CD4-positive, alpha-beta T cell treated with Interferon gamma for 1 hour (primary cell): ENCODE measurements at regions not wholly inside any gene's neighbourhood (a gene's known extent, or its start where the extent isn't known, plus 50 kb on each side); places are given as distances from the start of the nearest gene placed in this dataset.
A peak's percentile ranks its signal among the peaks of the same experiment; 100 is the strongest.

ENCODE experiments used
- DNase-seq: peaks from one replicate; pipeline ENCODE4 v3.0.0-alpha.2; 2020

DNA sequence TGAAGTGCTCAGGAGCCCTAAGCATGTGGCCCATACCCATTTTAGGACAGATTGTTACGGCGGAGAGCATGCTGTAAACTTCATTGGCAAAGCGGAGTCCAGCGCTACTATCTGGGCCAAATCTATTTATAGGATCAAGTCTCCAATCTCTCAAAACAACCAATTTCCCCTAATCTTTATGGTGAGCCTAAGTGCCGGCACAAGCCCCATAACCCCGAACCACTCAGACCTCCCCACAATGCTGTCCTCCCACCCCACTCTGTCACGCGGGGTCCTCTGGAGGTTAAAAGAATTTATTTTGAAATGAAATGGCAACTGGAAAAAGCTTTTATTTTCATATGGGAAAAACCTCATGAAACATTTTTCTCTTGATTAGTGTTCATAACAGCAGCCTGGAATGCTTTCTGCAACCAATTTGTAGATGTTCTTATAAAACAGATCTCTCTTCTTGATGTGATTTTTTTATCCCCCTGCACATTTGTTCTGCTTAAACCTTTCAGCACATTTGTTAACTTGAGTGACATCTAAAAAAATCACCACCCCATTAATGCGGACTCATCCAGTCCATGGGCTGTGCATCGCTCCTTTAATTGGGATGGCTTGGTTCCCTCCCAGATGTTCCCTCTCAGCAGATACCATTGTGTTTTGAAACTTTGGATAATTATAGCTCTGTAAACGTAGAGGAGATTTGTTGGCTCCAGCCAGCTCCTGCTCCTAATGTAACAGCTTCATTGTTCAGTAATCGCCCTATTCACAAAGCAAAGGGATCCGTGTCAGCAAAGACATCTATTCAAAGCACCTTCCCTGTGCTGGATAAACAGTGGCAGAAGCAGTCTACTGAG lies 323.6 kb downstream of the CD83 start:
- no peak for DNase-seq

DNA sequence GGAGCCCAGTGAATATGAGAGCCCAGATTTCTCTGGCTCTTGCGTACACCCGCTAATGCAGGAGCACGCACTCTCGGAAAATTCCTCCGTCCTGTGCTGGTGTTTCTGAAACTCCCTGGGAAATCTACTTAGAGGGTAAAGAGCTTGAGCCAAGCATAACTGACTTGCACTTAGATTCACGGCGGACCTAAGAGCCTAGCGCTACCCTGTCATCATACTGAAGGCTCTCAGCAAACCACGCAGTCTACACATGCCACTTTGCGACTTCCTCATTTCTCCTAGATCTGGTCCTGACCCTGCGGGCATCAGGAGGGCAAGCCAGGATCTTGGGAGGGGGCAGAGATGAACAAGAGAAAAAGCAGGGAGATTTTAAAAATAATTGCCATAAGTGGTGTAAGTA lies 324.7 kb downstream of the CD83 start:
- DNase-seq, result no peak

DNA sequence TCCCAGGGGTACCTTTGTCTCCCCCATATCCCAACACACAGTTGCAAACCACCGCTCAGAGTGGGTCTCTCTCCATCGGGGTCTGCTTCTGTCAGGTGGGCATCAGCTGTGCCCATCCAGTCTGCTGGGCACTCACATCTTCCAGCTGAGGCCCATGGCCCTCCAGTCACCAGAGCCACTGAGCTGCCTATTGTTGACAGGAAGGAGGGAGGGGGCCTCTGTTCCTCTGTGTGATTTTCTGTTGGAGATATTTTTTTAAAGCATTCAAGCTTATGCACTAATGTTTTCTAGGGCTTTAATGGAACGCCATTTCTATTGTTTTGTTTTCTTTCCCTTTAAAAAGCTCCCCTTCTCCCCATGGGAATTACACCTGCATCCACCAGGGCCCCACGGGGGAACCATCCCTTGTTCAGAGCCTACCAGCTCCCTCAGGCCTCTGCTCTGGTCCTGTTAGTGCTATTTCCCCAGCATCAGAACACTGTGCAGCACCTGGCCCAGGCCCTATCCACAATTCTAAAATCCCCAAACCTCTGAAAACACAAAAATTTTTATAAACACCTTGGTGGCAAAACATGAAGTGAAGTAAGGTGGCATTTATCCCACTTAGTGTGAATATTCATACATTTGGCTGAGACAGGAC lies 326.2 kb downstream of the CD83 start:
- DNase-seq, result no peak

DNA sequence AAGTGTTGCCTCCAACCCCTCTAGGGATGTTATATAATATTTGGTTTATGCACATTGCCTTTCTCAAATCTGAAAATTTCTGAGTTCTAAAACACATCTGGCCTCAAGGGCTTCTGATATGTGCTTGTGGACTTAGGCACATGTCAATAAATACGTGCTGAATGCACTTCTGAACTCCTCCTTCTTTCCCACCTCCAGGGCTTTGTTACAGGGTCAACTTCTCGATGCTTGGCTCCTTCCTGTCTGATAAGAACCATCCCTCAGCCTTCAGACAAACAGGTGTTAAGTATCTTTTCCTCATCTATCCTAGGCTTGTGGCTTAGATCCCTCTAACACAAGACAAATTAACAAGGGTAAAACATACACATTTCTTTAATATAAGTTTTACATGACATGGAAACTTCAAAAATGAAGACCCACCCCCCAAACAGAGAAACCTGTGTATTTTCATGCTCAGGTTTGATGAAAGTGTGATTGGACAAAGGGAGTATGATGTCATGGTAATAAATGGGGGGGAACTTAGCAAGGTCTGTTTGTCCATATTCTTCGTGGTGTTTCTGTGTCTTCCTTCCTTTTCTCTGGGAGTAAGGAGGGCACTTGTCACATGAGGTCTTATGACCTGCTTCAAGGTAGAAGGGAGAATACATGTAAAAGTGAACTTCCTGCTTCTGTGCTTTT lies 326.9 kb downstream of the CD83 start:
- DNase-seq, result no peak

DNA sequence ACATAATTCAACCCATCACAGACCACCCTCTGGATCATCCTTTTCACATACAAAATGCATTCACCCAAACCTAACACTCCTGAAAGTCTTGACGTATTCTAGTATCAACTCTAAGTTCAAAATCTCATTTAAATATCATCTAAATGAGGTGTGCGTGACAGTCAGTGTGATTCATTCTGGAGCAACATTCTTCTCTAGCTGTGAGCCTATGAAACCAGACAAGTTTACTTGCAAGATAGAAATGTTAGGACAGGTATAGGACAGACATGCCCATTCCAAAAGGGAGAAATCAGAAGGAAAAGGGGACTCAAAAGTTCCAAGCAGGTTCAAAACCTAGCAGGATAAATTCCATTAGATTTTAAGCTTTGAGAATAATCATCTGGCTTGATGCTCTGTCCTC lies 329.7 kb downstream of the CD83 start:
- no peak for DNase-seq

DNA sequence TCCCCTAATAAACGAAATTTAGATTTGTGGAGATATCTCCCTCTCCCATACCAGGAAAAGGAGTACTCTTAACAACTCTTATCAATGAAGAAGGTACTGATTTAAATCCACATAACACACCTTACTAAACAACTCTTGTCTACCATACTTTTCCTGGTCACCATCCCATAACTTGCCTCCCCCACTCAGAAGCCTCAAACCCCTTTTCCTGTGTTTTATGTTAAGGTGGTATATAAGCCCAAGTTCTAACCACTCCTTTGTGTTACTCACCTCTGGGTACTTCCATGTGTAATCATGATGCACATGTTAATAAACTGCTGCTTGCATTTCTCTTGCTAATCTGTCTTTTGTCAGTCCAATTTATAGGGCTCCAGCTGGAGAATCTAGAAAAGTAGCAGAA lies 330.7 kb downstream of the CD83 start:
- DNase-seq, result no peak

DNA sequence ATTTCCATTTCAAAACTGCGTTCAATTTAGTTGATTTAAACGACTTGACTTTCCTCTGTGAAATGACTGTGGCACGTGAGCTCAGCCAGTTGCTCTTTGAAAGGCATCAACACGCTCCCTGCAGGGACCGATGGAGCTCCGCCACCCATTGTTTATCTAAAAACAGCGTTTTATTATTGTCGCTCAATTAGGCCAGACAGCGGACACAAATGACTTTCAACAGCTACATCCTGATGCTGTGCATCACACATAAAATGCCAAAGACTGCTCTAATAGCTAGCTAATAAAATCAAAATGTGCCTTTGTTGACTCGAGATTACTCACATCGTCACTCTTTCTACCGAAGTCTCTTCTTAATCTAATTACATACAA lies 332.5 kb downstream of the CD83 start:
- no peak for DNase-seq

DNA sequence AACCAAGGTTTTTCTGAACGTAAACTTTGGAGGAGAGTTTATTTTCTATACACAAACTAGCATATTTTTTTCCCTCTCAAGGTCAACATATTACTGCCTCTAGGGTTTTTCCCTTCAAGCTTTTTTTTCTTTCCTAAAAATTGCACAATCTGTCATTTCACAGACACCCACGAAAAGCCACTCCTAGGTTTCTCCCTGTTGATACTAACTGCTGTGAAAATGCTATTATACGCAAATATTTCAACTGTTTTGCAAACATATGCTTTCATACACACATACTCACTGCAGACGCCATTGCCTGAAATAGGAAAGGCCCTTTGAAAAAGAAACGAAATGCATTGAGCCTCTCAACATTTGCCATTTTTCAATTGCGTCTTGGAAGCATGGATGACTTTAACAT lies 333.0 kb downstream of the CD83 start:
- DNase-seq, result no peak

DNA sequence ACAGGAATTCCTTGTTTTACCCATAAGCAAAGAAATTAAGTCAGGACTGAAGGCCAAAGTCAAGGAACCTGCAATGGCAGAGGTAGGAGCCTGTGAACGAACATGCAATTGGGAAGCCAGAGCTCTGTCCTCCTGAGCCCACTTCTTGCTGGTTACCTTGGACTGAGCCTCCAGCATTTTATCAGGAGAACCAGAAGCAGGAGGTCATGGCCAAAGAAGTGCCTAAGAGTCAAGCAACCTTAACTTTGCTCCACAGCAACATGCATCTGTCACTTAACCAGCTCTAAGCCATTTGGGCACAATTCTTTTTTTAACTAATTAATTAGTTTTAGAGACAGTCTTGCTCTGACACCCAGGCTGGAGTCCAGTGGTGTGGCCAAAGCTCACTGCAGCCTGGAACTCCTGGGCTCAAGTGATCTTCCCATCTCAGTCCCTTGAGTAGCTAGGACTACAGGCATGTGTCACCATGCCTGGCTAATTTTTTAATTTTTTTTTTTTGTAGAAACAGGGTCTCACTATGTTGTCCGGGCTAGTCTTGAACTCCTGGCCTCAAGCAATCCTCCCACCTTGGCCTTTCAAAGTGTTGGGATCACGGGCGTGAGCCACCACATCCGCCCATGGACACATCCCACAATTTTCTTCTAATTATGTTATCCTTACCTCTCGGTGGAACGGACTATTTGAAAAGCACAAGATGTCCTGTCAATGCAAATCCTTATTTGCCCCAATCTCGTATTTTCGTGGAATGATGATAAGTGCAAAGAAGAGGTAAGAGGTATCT lies 334.2 kb downstream of the CD83 start:
- DNase-seq, result no peak

DNA sequence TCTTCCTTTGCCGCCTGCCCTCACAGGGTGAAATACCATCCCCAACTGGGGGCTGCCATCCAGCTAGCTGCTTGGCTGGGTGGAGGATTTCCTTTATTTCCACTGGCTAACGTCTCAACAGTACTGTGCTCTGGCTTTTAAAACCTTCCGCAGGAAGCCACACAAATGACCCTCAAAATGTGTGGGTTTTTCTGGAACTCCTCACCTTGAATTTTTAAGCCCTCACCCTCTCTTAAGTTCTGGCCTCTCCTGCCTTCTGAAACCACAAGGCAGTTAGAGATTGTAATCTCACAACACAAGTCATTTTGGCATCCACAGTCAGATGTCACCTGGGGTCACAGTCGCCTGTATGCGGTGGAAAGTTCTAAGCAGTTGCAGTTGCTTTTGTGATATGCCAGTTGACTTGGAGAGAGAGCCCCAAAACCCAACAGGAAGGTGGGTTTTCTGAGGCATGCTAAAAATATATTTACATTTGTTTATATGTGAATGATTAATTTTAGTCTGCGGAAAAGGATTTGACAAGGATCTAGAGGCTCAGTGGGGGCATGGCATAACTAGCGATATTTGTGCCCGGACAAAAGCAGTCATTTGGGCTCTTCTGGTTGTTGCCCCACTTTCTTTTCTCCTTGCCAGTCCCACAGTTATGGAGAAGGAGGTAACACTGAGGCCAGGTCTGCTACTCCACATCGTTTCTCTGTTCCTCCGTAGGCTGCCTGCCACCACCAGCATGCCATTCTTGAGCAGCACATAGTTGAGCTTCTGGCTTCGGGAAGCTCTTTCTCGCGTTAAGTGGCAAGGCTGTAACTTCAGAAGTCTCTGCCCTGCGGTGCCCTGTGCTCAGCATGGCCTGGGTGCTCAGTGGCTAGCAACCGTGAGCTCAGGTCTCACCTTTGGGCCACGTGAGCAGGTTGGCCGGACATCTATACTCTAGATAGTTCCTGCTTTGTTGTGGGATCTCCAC lies 335.3 kb downstream of the CD83 start:
- DNase-seq, result peak; percentile 36

DNA sequence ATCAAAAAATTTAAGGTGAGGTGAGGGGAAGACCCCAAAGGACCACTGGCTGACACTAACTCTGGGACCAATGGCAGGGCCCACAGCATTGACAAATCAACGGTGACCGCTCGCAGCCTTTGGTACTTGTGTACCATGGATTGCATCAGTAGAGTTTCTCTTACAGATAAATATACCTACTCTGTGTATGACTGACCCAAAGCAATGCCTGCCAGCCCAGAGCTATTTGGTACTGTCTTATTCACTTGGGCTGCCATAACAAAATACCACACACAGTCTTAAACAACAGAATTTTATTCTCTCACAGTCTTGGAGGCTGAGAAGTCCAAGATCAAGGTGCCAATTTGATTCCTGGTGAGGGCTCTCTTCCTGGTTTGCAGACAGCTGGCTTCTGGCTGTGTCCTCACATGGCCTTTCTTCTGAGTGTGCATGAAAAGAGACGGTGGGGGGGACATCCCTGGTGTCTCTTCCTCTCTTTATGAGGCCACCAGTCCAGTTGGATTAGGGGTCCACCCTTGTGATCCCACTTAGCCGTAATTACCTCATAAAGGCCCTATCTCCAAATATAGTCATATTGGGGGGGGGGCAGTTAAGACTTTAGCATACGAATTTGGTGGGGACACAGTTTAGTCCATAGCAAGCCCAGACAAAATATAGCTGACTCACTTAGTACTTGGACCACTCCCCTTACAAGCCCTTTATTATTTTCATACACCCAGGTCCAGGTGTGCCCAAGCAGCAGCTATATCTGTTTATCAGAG lies 336.3 kb downstream of the CD83 start:
- DNase-seq, result no peak

DNA sequence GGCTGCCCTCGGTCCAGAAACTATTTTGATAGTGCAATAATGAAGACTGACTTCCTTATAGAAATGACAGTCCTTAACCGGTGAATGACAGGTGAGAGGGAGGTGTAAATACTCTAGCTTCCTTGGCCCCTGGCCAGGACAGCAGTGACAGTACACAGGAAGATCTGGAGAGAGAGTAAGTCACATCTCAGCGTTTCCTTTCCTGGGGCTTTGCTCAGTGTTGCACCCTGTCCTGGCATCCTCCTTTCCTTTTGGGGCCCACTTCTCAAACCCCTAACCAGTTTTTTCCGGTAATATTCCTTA lies 336.9 kb downstream of the CD83 start:
- no peak for DNase-seq

DNA sequence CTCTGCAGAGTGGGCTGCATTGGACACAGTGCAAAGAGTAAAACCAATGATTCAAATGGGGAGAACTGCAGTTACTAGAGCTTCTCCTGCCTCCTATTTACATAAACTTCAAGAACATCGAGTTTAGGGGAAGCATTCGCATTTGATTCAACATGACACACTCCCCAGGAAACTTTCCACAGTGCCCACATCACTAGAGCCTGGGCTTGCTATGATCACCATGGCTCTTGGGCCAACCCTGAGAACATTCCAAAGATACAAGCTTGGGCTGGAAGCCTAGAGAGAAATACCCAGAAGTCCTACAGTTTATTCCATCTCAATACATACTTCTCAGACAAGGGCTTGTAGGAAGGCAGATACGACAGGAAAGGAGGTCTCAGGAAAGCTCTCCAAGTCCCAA lies 337.9 kb downstream of the CD83 start:
- no peak for DNase-seq

DNA sequence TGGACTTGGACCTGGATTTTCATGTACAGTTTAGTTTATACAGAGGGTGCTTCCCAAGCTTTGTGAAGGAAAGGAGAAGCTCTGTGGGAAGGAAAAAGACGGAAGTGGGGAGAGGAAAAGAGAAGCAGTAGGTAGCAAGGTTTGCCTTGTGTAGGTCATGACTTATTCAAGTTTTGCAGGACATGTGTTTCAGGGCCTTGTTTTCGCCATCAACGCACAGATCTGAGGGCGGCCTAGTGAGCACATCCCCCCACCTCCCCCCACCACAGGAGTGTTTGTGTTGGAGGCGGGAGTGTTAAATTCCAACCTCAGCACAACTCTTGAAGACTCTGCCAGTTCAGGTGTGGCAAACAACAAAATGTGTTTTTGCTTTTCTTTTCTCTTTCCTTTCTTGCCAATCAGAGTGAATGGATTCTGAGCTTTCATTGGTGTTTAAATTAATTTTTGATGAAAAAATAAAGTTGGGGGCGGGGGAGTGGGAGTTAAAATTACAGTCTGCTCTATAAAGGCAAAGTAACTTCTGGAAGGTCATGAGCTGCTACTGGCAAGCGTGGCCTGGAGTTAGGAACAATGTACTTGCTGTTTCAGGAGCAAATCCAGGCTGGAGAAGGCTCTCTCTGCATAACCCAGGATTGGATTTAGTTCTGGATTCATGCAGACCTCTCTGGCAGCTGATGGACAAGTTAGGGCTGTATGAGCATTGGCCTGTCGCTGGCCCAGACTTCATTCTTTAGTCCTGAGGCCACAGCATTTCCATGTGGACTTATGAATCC lies 338.5 kb downstream of the CD83 start:
- no peak for DNase-seq

DNA sequence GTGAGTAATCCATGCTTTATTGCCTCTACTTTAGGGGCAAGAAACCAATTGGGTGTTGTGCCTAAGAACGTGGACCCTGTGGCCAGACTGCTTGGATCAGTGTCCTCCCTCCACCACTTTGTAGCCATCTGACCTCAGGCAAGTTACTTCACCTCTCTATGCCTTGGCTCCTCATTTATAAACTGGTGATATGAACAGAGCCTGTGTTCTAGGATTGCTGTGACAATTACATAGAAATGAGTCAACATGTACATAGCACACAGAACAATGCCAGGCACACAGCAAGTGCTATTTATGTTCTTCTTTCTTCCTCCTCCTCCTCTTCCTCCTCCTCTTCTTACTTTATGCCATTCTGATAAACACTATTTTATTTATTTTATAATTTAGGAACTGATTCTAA lies 339.4 kb downstream of the CD83 start:
- DNase-seq, result no peak

DNA sequence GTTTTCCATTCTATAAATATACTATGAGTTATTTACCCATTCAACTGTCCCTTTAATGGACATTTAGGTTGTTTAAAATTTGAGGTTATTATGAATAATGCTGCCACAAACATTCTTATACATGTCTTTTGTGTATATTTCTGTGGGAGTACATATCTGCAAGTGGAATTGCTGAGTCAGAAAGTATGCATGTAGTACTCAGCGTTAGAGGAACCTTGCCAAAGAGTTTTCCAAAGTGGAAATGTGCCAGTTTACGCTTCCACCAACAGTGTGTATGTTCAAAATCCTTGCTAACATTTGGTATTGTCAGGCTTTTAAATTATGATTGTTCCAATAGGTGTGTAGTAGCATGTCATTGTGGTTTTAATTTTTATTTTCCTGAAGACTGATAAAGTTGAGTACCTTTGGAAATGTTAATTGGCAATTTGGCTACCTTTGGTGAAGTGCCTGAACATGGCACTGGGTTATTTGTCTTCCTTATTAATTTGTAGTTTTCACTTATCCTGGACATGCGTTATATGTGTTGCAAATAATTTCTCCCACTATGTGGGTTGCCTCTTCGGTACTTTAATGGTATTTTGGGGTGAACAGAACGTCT lies 341.2 kb downstream of the CD83 start:
- no peak for DNase-seq

DNA sequence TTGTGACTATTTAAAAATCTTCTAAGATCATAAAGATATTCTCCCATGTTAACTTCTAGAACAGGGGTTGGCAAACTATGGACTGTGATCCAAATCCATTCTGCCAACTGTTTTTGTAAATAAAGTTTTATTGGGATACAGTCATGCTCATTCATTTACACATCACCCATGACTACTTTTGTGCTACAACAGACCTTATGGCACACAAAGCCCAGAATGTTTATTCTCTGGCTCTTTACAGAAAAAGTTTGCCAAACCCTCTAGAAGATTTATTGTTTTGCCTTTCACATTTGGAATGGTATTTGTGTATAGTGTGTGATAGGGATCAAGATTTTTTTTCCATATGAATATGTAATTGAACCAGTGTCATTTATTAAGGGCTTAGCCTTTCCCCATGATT lies 341.7 kb downstream of the CD83 start:
- no peak for DNase-seq

DNA sequence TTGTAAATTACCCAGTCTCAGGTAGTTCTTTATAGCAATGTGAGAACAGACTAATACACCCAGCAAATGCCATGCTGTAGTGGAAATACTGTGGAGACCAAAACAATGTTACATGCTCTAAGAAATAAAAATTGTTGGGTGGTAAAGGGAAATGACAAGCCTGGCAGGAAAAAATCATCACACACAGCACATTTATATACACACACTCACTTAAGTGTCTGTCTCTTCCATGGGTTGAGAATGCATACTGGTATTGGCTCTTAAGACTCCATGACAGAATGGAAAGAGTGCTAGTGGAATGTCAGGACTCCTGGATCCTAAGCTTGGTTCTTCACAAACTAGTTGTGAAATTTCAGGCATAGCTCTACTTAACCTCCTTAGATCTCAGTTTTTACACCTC lies 343.0 kb downstream of the CD83 start:
- DNase-seq, result no peak

DNA sequence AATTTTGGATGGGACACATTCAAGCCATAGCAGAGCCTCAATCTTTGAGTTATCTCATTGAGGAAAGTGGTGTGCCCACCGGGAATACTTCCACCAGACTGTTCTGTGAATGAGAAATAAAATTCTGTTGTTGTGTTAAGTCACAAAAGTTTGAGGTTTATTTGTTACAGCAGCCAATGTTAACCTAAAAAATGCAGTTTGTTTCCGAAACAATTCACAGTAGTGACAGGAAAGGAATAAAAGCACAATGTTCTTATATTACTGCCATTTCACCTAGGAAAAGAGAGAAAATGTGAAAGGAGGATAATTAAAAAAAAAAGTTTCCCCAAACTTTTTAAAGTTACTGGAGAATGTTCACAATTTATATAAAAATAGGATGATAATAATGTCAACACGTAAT lies 344.6 kb downstream of the CD83 start:
- no peak for DNase-seq

DNA sequence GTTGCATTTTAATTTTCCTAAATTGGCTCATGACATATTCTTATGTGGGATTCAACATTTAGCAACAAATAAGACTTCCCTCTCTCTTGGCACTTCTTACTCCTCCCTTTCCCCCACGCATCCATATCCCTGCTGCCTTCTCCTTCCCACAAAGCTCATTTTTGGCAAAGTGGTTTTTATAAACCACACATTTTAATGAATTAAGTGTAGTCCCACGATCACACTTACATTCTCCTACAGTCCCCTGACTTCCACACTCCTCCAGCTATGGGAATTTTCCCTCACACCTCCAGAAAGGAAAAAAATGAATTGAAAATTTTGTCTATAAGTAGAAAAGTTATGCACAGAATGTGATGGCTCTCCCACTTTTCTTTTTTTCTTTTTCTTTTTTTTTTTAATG lies 345.0 kb downstream of the CD83 start:
- no peak for DNase-seq
